ENCODE measurements at regions not wholly inside any gene's neighbourhood (a gene's known extent, or its start where the extent isn't known, plus 50 kb on each side); places are given as distances from the start of the nearest gene placed in this dataset.

- no peak for DNase-seq
- H3K4me1 ChIP-seq (ENCODE audit: control insufficient read depth, insufficient read depth, low read length) = no peaks in the 10 kb centered on the region
- H3K4me3 ChIP-seq (ENCODE audit: low read length) = no peak overlapping the region
- H3K9me3 ChIP-seq (ENCODE audit: control insufficient read depth, low read length) = no peaks in the 10 kb centered on the region
- intact Hi-C loops (cut with DNase I) = loop anchor here in 1 of 4 donors (10.0 kb wide), 1 partner anchor 55 kb away; no protein-coding TSS in a partner anchor
- ATAC-seq = no peak
- 59% methylated on average over 8 of the region's 8 CpGs for WGBS
- H3K27me3 ChIP-seq (ENCODE audit: control insufficient read depth, insufficient read depth) = no peaks in the 10 kb centered on the region
- H3K27ac ChIP-seq (ENCODE audit: low read length) = no peak overlapping the region
Measured at GRCh38 chr17:69719474-69720048, 305.1 kb downstream of the MAP2K6 start.

GRCh38 chr17:69722518-69722917 is 308.0 kb downstream of the MAP2K6 start:
- Histone ChIP-seq H3K4me3 (ENCODE audit: low read length) (no peak overlapping the region), H3K4me1 (ENCODE audit: control insufficient read depth, insufficient read depth, low read length) (no peaks in the 10 kb centered on the region), H3K27ac (ENCODE audit: low read length) (no peak overlapping the region), H3K27me3 (ENCODE audit: control insufficient read depth, insufficient read depth) (no peaks in the 10 kb centered on the region), H3K9me3 (ENCODE audit: control insufficient read depth, low read length) (no peaks in the 10 kb centered on the region)
- DNase-seq (no peak), ATAC-seq (no peak)
- intact Hi-C loops (cut with DNase I) = loop anchor here in 1 of 4 donors (10.0 kb wide), 1 partner anchor 52 kb away; no protein-coding TSS in a partner anchor
- WGBS = 73% methylated on average over 2 of the region's 2 CpGs

GRCh38 chr17:69723316-69723715 is 308.8 kb downstream of the MAP2K6 start:
- intact Hi-C loops (cut with DNase I) = loop anchor here in 1 of 4 donors (10.0 kb wide), 1 partner anchor 51 kb away; no protein-coding TSS in a partner anchor

GRCh38 chr17:69723741-69724140 is 309.2 kb downstream of the MAP2K6 start:
- no peaks in the 10 kb centered on the region for H3K4me1 ChIP-seq (ENCODE audit: control insufficient read depth, insufficient read depth, low read length)
- no peak overlapping the region for H3K4me3 ChIP-seq (ENCODE audit: low read length)
- H3K27ac ChIP-seq (ENCODE audit: low read length) = no peak overlapping the region
- no peak for DNase-seq
- no peaks in the 10 kb centered on the region for H3K9me3 ChIP-seq (ENCODE audit: control insufficient read depth, low read length)
- intact Hi-C loops (cut with DNase I) = loop anchor here in 1 of 4 donors (10.0 kb wide), 1 partner anchor 51 kb away; no protein-coding TSS in a partner anchor
- H3K27me3 ChIP-seq (ENCODE audit: control insufficient read depth, insufficient read depth) = no peaks in the 10 kb centered on the region
- peak in 1 of 2 donors; percentile 29 for ATAC-seq

More at GRCh38 chr17:69723316-69723715, 308.8 kb downstream of the MAP2K6 start:
- Histone ChIP-seq H3K9me3 (ENCODE audit: control insufficient read depth, low read length) (no peaks in the 10 kb centered on the region), H3K27ac (ENCODE audit: low read length) (no peak overlapping the region), H3K27me3 (ENCODE audit: control insufficient read depth, insufficient read depth) (no peaks in the 10 kb centered on the region), H3K4me3 (ENCODE audit: low read length) (no peak overlapping the region), H3K4me1 (ENCODE audit: control insufficient read depth, insufficient read depth, low read length) (no peaks in the 10 kb centered on the region)
- ATAC-seq (no peak), DNase-seq (no peak)
- 79% methylated on average over 3 of the region's 3 CpGs for WGBS

GRCh38 chr17:69724238-69724637 is 309.7 kb downstream of the MAP2K6 start:
- no peak for DNase-seq
- H3K27ac ChIP-seq (ENCODE audit: low read length) = no peak overlapping the region
- no peaks in the 10 kb centered on the region for H3K9me3 ChIP-seq (ENCODE audit: control insufficient read depth, low read length)
- no peaks in the 10 kb centered on the region for H3K4me1 ChIP-seq (ENCODE audit: control insufficient read depth, insufficient read depth, low read length)
- H3K4me3 ChIP-seq (ENCODE audit: low read length) = no peak overlapping the region
- no peaks in the 10 kb centered on the region for H3K27me3 ChIP-seq (ENCODE audit: control insufficient read depth, insufficient read depth)
- 88% methylated on average over 1 of the region's 1 CpG for WGBS
- intact Hi-C loops (cut with DNase I) = loop anchor here in 1 of 4 donors (10.0 kb wide), 1 partner anchor 51 kb away; no protein-coding TSS in a partner anchor
- ATAC-seq = no peak

- Histone ChIP-seq H3K4me1 (ENCODE audit: control insufficient read depth, insufficient read depth, low read length) (no peaks in the 10 kb centered on the region), H3K9me3 (ENCODE audit: control insufficient read depth, low read length) (no peaks in the 10 kb centered on the region), H3K27ac (ENCODE audit: low read length) (no peak overlapping the region), H3K27me3 (ENCODE audit: control insufficient read depth, insufficient read depth) (no peaks in the 10 kb centered on the region), H3K4me3 (ENCODE audit: low read length) (no peak overlapping the region)
- intact Hi-C loops (cut with DNase I) = loop anchor here in 1 of 4 donors (10.0 kb wide), 1 partner anchor 50 kb away; no protein-coding TSS in a partner anchor
- 75% methylated on average over 3 of the region's 3 CpGs for WGBS
- no peak for ATAC-seq
- DNase-seq = no peak
Measured at GRCh38 chr17:69725146-69725545, 310.6 kb downstream of the MAP2K6 start.

GRCh38 chr17:69728816-69729215 is 314.3 kb downstream of the MAP2K6 start:
- no peaks in the 10 kb centered on the region for H3K9me3 ChIP-seq (ENCODE audit: control insufficient read depth, low read length)
- no peak overlapping the region for H3K4me3 ChIP-seq (ENCODE audit: low read length)
- 70% methylated on average over 2 of the region's 2 CpGs for WGBS
- intact Hi-C loops (cut with DNase I) = loop anchor here in 1 of 4 donors (10.0 kb wide), 1 partner anchor 46 kb away; no protein-coding TSS in a partner anchor
- H3K27ac ChIP-seq (ENCODE audit: low read length) = no peak overlapping the region
- no peaks in the 10 kb centered on the region for H3K27me3 ChIP-seq (ENCODE audit: control insufficient read depth, insufficient read depth)
- ATAC-seq (no peak), DNase-seq (no peak)
- H3K4me1 ChIP-seq (ENCODE audit: control insufficient read depth, insufficient read depth, low read length) = no peaks in the 10 kb centered on the region

GRCh38 chr17:69729944-69730343 is 315.4 kb downstream of the MAP2K6 start:
- H3K27me3 ChIP-seq (ENCODE audit: control insufficient read depth, insufficient read depth) = no peaks in the 10 kb centered on the region
- no peak overlapping the region for H3K27ac ChIP-seq (ENCODE audit: low read length)
- no peak overlapping the region for H3K4me3 ChIP-seq (ENCODE audit: low read length)
- ATAC-seq (no peak), DNase-seq (no peak)
- H3K4me1 ChIP-seq (ENCODE audit: control insufficient read depth, insufficient read depth, low read length) = no peaks in the 10 kb centered on the region
- intact Hi-C loops (cut with DNase I) = loop anchor here in 1 of 4 donors (10.0 kb wide), 1 partner anchor 45 kb away; no protein-coding TSS in a partner anchor
- H3K9me3 ChIP-seq (ENCODE audit: control insufficient read depth, low read length) = no peaks in the 10 kb centered on the region

GRCh38 chr17:69732272-69732918 is 317.9 kb downstream of the MAP2K6 start:
- Histone ChIP-seq H3K9me3 (ENCODE audit: control insufficient read depth, low read length) (no peaks in the 10 kb centered on the region), H3K4me3 (ENCODE audit: low read length) (no peak overlapping the region)
- 78% methylated on average over 3 of the region's 3 CpGs for WGBS

GRCh38 chr17:69733171-69734012 is 318.9 kb downstream of the MAP2K6 start:
- DNase-seq (peak in 2 of 3 donors; percentile 15 to 40), ATAC-seq (peak; percentile 80 to 83)
- no peaks in the 10 kb centered on the region for H3K4me1 ChIP-seq (ENCODE audit: control insufficient read depth, insufficient read depth, low read length)
- no peak overlapping the region for H3K4me3 ChIP-seq (ENCODE audit: low read length)
- H3K27me3 ChIP-seq (ENCODE audit: control insufficient read depth, insufficient read depth) = no peaks in the 10 kb centered on the region
- WGBS = 62% methylated on average over 3 of the region's 3 CpGs
- no peaks in the 10 kb centered on the region for H3K9me3 ChIP-seq (ENCODE audit: control insufficient read depth, low read length)
- intact Hi-C loops (cut with DNase I) = no loop called here
- no peak overlapping the region for H3K27ac ChIP-seq (ENCODE audit: low read length)

More at GRCh38 chr17:69732272-69732918, 317.9 kb downstream of the MAP2K6 start:
- no peak for ATAC-seq
- H3K27me3 ChIP-seq (ENCODE audit: control insufficient read depth, insufficient read depth) = no peaks in the 10 kb centered on the region
- H3K4me1 ChIP-seq (ENCODE audit: control insufficient read depth, insufficient read depth, low read length) = no peaks in the 10 kb centered on the region
- no peak for DNase-seq
- H3K27ac ChIP-seq (ENCODE audit: low read length) = no peak overlapping the region
- intact Hi-C loops (cut with DNase I) = no loop called here

- no peak for DNase-seq
- no peak for ATAC-seq
- no peak overlapping the region for H3K27ac ChIP-seq (ENCODE audit: low read length)
- WGBS = 98% methylated on average over 1 of the region's 1 CpG
- no peaks in the 10 kb centered on the region for H3K4me1 ChIP-seq (ENCODE audit: control insufficient read depth, insufficient read depth, low read length)
- no peaks in the 10 kb centered on the region for H3K27me3 ChIP-seq (ENCODE audit: control insufficient read depth, insufficient read depth)
- H3K9me3 ChIP-seq (ENCODE audit: control insufficient read depth, low read length) = no peaks in the 10 kb centered on the region
- intact Hi-C loops (cut with DNase I) = no loop called here
- no peak overlapping the region for H3K4me3 ChIP-seq (ENCODE audit: low read length)
Measured at GRCh38 chr17:69734656-69735055, 320.2 kb downstream of the MAP2K6 start.
